ENCODE measurements at regions not wholly inside any gene's neighbourhood (a gene's known extent, or its start where the extent isn't known, plus 50 kb on each side); places are given as distances from the start of the nearest gene placed in this dataset.

DNA sequence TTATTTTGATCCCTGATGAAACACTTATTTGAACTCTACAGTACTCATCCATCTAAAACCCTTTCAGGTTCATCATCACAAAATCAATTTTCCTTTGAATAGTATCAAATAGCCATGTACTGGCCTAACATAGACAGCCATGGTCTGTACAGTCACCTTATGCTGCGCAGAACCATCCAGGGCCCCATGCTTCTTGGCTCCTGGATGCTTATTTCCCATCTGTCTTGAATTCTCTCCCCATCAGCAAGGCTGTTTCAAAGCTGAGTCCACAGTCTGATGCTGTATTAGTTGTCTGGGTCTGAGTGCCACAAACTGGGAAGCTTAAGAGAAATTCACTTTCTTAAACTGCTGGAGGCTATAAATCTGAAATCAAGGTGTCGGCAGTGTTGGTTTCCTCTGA lies 290.2 kb downstream of the OSR1 start:
- no peaks in the 10 kb centered on the region for H3K9me1 ChIP-seq (ENCODE audit: control insufficient read depth, extremely low read depth, insufficient read depth, low read length)
- H3K79me2 ChIP-seq (ENCODE audit: control insufficient read depth, insufficient read depth, low read length): no peaks in the 10 kb centered on the region
- H3K4me3 ChIP-seq (ENCODE audit: control insufficient read depth in 2 of 3, extremely low read depth in 1 of 3, insufficient read depth in 2 of 3, low read depth in 1 of 3, low read length in 3 of 3): no peak overlapping the region
- FAIRE-seq: no peak
- dilution Hi-C loops (cut with MboI; ENCODE audit: extremely low pct_ligation_motif_present, low sequenced_read_pairs): no loop called here
- TF ChIP-seq, protein P1, sequence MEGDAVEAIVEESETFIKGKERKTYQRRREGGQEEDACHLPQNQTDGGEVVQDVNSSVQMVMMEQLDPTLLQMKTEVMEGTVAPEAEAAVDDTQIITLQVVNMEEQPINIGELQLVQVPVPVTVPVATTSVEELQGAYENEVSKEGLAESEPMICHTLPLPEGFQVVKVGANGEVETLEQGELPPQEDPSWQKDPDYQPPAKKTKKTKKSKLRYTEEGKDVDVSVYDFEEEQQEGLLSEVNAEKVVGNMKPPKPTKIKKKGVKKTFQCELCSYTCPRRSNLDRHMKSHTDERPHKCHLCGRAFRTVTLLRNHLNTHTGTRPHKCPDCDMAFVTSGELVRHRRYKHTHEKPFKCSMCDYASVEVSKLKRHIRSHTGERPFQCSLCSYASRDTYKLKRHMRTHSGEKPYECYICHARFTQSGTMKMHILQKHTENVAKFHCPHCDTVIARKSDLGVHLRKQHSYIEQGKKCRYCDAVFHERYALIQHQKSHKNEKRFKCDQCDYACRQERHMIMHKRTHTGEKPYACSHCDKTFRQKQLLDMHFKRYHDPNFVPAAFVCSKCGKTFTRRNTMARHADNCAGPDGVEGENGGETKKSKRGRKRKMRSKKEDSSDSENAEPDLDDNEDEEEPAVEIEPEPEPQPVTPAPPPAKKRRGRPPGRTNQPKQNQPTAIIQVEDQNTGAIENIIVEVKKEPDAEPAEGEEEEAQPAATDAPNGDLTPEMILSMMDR (optimal IDR thresholded peaks at IDR 0.05 in 1 of 3, IDR thresholded peaks at IDR 0.05 in 1 of 3, conservative IDR thresholded peaks at IDR 0.05 in 1 of 3; ENCODE audit: extremely low read depth in 1 of 3, insufficient read depth in 2 of 3, low read length in 3 of 3): no peak
- TF ChIP-seq EZH2 (IDR thresholded peaks at IDR 0.05; ENCODE audit: low read length): no peak
- H3K27me3 ChIP-seq (ENCODE audit: control insufficient read depth, extremely low read depth, insufficient read depth, low read length): no peaks in the 10 kb centered on the region
- H2AFZ ChIP-seq (ENCODE audit: control insufficient read depth, low read length): no peak overlapping the region
- no peak overlapping the region for H3K27ac ChIP-seq (ENCODE audit: control insufficient read depth, insufficient read depth, low read length)
- peaks cover 8% of the 10 kb centered on the region for H3K4me1 ChIP-seq (ENCODE audit: control insufficient read depth, extremely low read depth, insufficient read depth, low read length)
- no peaks in the 10 kb centered on the region for H3K9me3 ChIP-seq (ENCODE audit: control insufficient read depth, low read depth, low read length)
- no peaks in the 10 kb centered on the region for H3K36me3 ChIP-seq (ENCODE audit: control insufficient read depth in 2 of 2, extremely low read depth in 1 of 2, insufficient read depth in 2 of 2, low read length in 2 of 2)
- no peak overlapping the region for H3K9ac ChIP-seq (ENCODE audit: control insufficient read depth, extremely low read depth, insufficient read depth, low read length)
- no peak for DNase-seq (ENCODE audit: low read depth, low spot score)
- no peaks in the 10 kb centered on the region for H4K20me1 ChIP-seq (ENCODE audit: control insufficient read depth, extremely low read depth, insufficient read depth, low read length)
- no peak overlapping the region for H3K4me2 ChIP-seq (ENCODE audit: control insufficient read depth, extremely low read depth, insufficient read depth, low read depth, low read length)

DNA sequence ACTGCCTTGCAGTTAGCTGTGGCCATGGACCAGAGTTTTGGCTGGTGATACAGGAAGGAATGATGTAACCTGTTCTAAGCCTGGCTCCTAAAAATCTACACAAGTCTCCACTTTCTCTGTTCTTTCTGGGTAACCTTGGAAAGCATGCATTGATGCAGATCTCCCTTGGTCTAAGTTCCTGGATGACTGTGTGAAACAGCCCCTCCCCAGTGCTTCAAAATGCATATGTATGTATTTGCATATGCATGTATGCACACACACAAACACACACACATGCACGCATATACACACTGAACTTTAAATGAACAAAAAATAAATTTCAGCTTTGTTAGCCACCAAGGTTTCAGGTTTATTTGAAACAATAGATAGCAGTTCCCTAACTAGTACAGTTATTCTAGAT lies 296.1 kb downstream of the OSR1 start:
- no peaks in the 10 kb centered on the region for H3K27me3 ChIP-seq (ENCODE audit: control insufficient read depth, extremely low read depth, insufficient read depth, low read length)
- peaks cover 15% of the 10 kb centered on the region for H3K4me1 ChIP-seq (ENCODE audit: control insufficient read depth, extremely low read depth, insufficient read depth, low read length)
- H3K36me3 ChIP-seq (ENCODE audit: control insufficient read depth in 2 of 2, extremely low read depth in 1 of 2, insufficient read depth in 2 of 2, low read length in 2 of 2): no peaks in the 10 kb centered on the region
- DNase-seq (ENCODE audit: low read depth, low spot score) (no peak), FAIRE-seq (no peak)
- no peaks in the 10 kb centered on the region for H3K9me1 ChIP-seq (ENCODE audit: control insufficient read depth, extremely low read depth, insufficient read depth, low read length)
- dilution Hi-C loops (cut with MboI; ENCODE audit: extremely low pct_ligation_motif_present, low sequenced_read_pairs): no loop called here
- H3K79me2 ChIP-seq (ENCODE audit: control insufficient read depth, insufficient read depth, low read length): no peaks in the 10 kb centered on the region
- H2AFZ ChIP-seq (ENCODE audit: control insufficient read depth, low read length): no peak overlapping the region
- no peak overlapping the region for H3K27ac ChIP-seq (ENCODE audit: control insufficient read depth, insufficient read depth, low read length)
- no peak for TF ChIP-seq EZH2 (IDR thresholded peaks at IDR 0.05; ENCODE audit: low read length)
- TF ChIP-seq, protein P1 (optimal IDR thresholded peaks at IDR 0.05 in 1 of 3, IDR thresholded peaks at IDR 0.05 in 1 of 3, conservative IDR thresholded peaks at IDR 0.05 in 1 of 3; ENCODE audit: extremely low read depth in 1 of 3, insufficient read depth in 2 of 3, low read length in 3 of 3): no peak
- H3K9ac ChIP-seq (ENCODE audit: control insufficient read depth, extremely low read depth, insufficient read depth, low read length): no peak overlapping the region
- no peaks in the 10 kb centered on the region for H3K9me3 ChIP-seq (ENCODE audit: control insufficient read depth, low read depth, low read length)
- no peaks in the 10 kb centered on the region for H4K20me1 ChIP-seq (ENCODE audit: control insufficient read depth, extremely low read depth, insufficient read depth, low read length)
- H3K4me2 ChIP-seq (ENCODE audit: control insufficient read depth, extremely low read depth, insufficient read depth, low read depth, low read length): no peak overlapping the region
- H3K4me3 ChIP-seq (ENCODE audit: control insufficient read depth in 2 of 3, extremely low read depth in 1 of 3, insufficient read depth in 2 of 3, low read depth in 1 of 3, low read length in 3 of 3): no peak overlapping the region

Data from keratinocyte (primary cell).